ENCODE measurements at regions not wholly inside any gene's neighbourhood (a gene's known extent, or its start where the extent isn't known, plus 50 kb on each side); places are given as distances from the start of the nearest gene placed in this dataset.

DNA sequence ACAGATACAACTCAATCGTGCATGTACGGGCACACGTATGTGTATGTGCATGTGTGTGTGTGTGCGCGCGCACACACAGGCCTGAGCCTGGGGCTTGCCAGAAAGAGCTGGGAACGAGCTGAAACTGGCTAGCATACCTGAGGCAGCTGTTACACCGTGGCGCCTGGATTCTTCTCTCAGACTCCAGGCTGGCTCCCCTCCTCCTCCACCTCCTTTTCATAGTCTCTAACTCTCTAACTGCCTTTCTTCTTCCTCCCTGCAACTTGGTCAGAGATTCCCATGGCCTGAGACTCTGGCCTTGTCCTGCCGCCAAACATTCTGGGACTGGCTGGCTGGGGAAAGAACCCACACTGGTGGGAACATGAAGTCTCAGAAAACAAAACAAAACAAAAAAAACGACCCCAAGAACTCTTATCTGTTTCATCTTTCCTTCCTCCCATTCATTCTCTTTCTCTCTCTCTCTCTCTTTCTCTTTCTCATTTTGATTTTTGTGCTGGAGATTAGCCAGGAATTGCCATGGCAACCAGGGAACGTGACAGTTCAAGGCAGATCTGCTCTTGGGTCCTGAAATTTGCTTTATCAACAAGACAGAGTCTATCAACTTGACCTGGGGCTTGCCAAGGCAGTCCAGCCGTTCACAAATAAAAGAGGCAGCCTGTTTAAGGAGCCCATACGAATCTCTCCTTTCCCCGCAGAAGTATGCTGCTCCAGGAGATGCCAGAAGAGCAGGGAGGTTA, 76.8 kb upstream of the SEM1 start:
- FAIRE-seq (no peak), DNase-seq (ENCODE audit: low spot score) (no peak), ATAC-seq (no peak)
- no peaks in the 10 kb centered on the region for H4K20me1 ChIP-seq (ENCODE audit: insufficient read depth, low read length)
- no peak overlapping the region for H2AFZ ChIP-seq (ENCODE audit: low read length)
- ChIA-PET CTCF (ENCODE audit: low intra/inter-chr PET ratio, low total read pairs) (no interaction called here), POLR2A (no interaction called here)
- H3K9me3 ChIP-seq (ENCODE audit: low read length) = no peaks in the 10 kb centered on the region
- no peak overlapping the region for H3K27ac ChIP-seq (ENCODE audit: extremely low read length, insufficient read depth, low read length)
- H3K9ac ChIP-seq (ENCODE audit: insufficient read depth, low read depth, low read length) = no peak overlapping the region
- H3K4me1 ChIP-seq (ENCODE audit: insufficient read depth, low read length) = 0 out of 2 replicates have a peak, but pooled peaks cover 9% of the 10 kb centered on the region
- no peak for TF ChIP-seq HDAC1 (CRISPR knock-in tag; IDR thresholded peaks at IDR 0.05)
- no peak for TF ChIP-seq ZNF24 (IDR thresholded peaks at IDR 0.05)
- TF ChIP-seq BCL6 (CRISPR knock-in tag; IDR thresholded peaks at IDR 0.05) = no peak
- no peak for TF ChIP-seq ZBTB21 (CRISPR knock-in tag; IDR thresholded peaks at IDR 0.05)
- TF ChIP-seq ZNF589 (CRISPR knock-in tag; conservative IDR thresholded peaks at IDR 0.05) = no peak
- TF ChIP-seq NFYB (CRISPR knock-in tag; IDR thresholded peaks at IDR 0.05) = no peak
- no peak for TF ChIP-seq GABPB1 (CRISPR knock-in tag; IDR thresholded peaks at IDR 0.05)
- no peak for TF ChIP-seq ZNF788 (CRISPR knock-in tag; IDR thresholded peaks at IDR 0.05; ENCODE audit: borderline replicate concordance)
- TF ChIP-seq ELF4 (CRISPR knock-in tag; IDR thresholded peaks at IDR 0.05; ENCODE audit: borderline replicate concordance) = no peak
- no peak for TF ChIP-seq ZNF10 (CRISPR knock-in tag; IDR thresholded peaks at IDR 0.05; ENCODE audit: borderline replicate concordance, low read depth)
- TF ChIP-seq, protein P1, sequence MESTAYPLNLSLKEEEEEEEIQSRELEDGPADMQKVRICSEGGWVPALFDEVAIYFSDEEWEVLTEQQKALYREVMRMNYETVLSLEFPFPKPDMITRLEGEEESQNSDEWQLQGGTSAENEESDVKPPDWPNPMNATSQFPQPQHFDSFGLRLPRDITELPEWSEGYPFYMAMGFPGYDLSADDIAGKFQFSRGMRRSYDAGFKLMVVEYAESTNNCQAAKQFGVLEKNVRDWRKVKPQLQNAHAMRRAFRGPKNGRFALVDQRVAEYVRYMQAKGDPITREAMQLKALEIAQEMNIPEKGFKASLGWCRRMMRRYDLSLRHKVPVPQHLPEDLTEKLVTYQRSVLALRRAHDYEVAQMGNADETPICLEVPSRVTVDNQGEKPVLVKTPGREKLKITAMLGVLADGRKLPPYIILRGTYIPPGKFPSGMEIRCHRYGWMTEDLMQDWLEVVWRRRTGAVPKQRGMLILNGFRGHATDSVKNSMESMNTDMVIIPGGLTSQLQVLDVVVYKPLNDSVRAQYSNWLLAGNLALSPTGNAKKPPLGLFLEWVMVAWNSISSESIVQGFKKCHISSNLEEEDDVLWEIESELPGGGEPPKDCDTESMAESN (CRISPR knock-in tag; conservative IDR thresholded peaks at IDR 0.05) = no peak
- TF ChIP-seq, protein P2, sequence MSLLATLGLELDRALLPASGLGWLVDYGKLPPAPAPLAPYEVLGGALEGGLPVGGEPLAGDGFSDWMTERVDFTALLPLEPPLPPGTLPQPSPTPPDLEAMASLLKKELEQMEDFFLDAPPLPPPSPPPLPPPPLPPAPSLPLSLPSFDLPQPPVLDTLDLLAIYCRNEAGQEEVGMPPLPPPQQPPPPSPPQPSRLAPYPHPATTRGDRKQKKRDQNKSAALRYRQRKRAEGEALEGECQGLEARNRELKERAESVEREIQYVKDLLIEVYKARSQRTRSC (CRISPR knock-in tag; IDR thresholded peaks at IDR 0.05; ENCODE audit: low read depth) = no peak
- TF ChIP-seq, protein P3, sequence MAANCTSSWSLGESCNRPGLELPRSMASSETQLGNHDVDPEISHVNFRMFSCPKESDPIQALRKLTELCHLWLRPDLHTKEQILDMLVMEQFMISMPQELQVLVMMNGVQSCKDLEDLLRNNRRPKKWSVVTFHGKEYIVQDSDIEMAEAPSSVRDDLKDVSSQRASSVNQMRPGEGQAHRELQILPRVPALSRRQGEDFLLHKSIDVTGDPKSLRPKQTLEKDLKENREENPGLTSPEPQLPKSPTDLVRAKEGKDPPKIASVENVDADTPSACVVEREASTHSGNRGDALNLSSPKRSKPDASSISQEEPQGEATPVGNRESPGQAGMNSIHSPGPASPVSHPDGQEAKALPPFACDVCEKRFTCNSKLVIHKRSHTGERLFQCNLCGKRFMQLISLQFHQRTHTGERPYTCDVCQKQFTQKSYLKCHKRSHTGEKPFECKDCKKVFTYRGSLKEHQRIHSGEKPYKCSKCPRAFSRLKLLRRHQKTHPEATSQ (CRISPR knock-in tag; IDR thresholded peaks at IDR 0.05; ENCODE audit: borderline replicate concordance) = no peak
- TF ChIP-seq ZNF550 (CRISPR knock-in tag; IDR thresholded peaks at IDR 0.05; ENCODE audit: borderline replicate concordance) = no peak
- TF ChIP-seq, protein P4, sequence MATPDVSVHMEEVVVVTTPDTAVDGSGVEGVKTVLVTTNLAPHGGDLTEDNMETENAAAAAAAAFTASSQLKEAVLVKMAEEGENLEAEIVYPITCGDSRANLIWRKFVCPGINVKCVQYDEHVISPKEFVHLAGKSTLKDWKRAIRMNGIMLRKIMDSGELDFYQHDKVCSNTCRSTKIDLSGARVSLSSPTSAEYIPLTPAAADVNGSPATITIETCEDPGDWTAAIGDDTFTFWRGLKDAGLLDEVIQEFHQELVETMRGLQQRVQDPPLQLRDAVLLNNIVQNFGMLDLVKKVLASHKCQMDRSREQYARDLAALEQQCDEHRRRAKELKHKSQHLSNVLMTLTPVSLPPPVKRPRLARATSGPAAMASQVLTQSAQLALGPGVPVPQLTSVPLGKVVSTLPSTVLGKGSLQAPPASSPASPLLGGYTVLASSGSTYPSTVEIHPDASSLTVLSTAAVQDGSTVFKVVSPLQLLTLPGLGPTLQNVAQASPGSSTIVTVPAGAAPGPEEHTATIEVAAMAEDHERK (CRISPR knock-in tag; IDR thresholded peaks at IDR 0.05; ENCODE audit: low read depth) = no peak
- TF ChIP-seq ZNF841 (CRISPR knock-in tag; IDR thresholded peaks at IDR 0.05; ENCODE audit: borderline replicate concordance) = no peak
- TF ChIP-seq CCDC6 (CRISPR knock-in tag; IDR thresholded peaks at IDR 0.05) = no peak
- H3K36me3 ChIP-seq (replicated peaks in 1 of 2; ENCODE audit: control insufficient read depth in 1 of 2, insufficient read depth in 2 of 2, low read length in 2 of 2) = no peaks in the 10 kb centered on the region
- BruUV-seq (replicated peaks) = no TSS peak
- intact Hi-C loops (cut with micrococcal nuclease; ENCODE audit: unreplicated experiment) = no loop called here
- 42% methylated on average over 14 of the region's 15 CpGs for WGBS (ENCODE audit: low lambda C conversion rate)
- H3K4me3 ChIP-seq (replicated peaks in 1 of 3; ENCODE audit: insufficient read depth in 1 of 3, low read depth in 2 of 3, low read length in 3 of 3) = no peak overlapping the region
- H3K4me2 ChIP-seq (ENCODE audit: low read depth, low read length) = no peak overlapping the region; the same call in 1 of the 2 replicates
- in situ Hi-C loops (cut with HindIII; ENCODE audit: extremely low pct_ligation_motif_present, low pct_unique_long_range_greater_than_20kb) = loop anchor here (10.0 kb wide), 1 partner anchor 238 kb away; the partner anchor contains the start of gene DLX5
- no peaks in the 10 kb centered on the region; a peak in 1 of 5 replicates for H3K27me3 ChIP-seq (ENCODE audit: control insufficient read depth in 1 of 2, insufficient read depth in 2 of 2, low read length in 2 of 2)
- H3K79me2 ChIP-seq (ENCODE audit: insufficient read depth, low read length) = no peaks in the 10 kb centered on the region
